ENCODE measurements at regions not wholly inside any gene's neighbourhood (a gene's known extent, or its start where the extent isn't known, plus 50 kb on each side); places are given as distances from the start of the nearest gene placed in this dataset.

GRCh38 chr3:34599595-34599994 is 801.2 kb downstream of the PDCD6IP start:
- Histone ChIP-seq H3K27ac (ENCODE audit: low read length) (no peak overlapping the region), H3K4me3 (ENCODE audit: low read length) (no peak overlapping the region), H3K4me1 (ENCODE audit: low read length) (no peaks in the 10 kb centered on the region), H3K9ac (ENCODE audit: low read length) (no peak overlapping the region), H3K79me2 (ENCODE audit: low read length) (no peaks in the 10 kb centered on the region), H2AFZ (ENCODE audit: low read depth, low read length) (no peak overlapping the region), H3K27me3 (ENCODE audit: low read depth, low read length) (no peaks in the 10 kb centered on the region), H3K9me3 (ENCODE audit: insufficient read depth, low read length) (no peaks in the 10 kb centered on the region; the same call in 1 of the 2 replicates), H3K4me2 (ENCODE audit: low read length) (no peak overlapping the region), H3K36me3 (replicated peaks; ENCODE audit: low read depth, low read length) (no peaks in the 10 kb centered on the region), H4K20me1 (ENCODE audit: insufficient read depth, low read length) (no peaks in the 10 kb centered on the region)
- TF ChIP-seq CTCF (IDR thresholded peaks at IDR 0.05; ENCODE audit: low read depth, low read length) (no peak), EZH2phosphoT487 (IDR thresholded peaks at IDR 0.05; ENCODE audit: low read depth) (no peak)

GRCh38 chr3:34619990-34620389 is 821.6 kb downstream of the PDCD6IP start:
- no peak for TF ChIP-seq EZH2phosphoT487 (IDR thresholded peaks at IDR 0.05; ENCODE audit: low read depth)
- TF ChIP-seq CTCF (IDR thresholded peaks at IDR 0.05; ENCODE audit: low read depth, low read length) = no peak
- H4K20me1 ChIP-seq (ENCODE audit: insufficient read depth, low read length) = no peaks in the 10 kb centered on the region
- no peak overlapping the region for H3K4me2 ChIP-seq (ENCODE audit: low read length)
- H3K36me3 ChIP-seq (replicated peaks; ENCODE audit: low read depth, low read length) = no peaks in the 10 kb centered on the region
- H3K4me3 ChIP-seq (ENCODE audit: low read length) = no peak overlapping the region
- H3K79me2 ChIP-seq (ENCODE audit: low read length) = no peaks in the 10 kb centered on the region
- H3K27ac ChIP-seq (ENCODE audit: low read length) = no peak overlapping the region
- H3K9ac ChIP-seq (ENCODE audit: low read length) = no peak overlapping the region
- H2AFZ ChIP-seq (ENCODE audit: low read depth, low read length) = no peak overlapping the region
- no peaks in the 10 kb centered on the region for H3K27me3 ChIP-seq (ENCODE audit: low read depth, low read length)
- H3K9me3 ChIP-seq (ENCODE audit: insufficient read depth, low read length) = peaks cover 17% of the 10 kb centered on the region
- H3K4me1 ChIP-seq (ENCODE audit: low read length) = no peaks in the 10 kb centered on the region

- Histone ChIP-seq H3K36me3 (replicated peaks; ENCODE audit: low read depth, low read length) (no peaks in the 10 kb centered on the region), H3K4me3 (ENCODE audit: low read length) (no peak overlapping the region), H3K9me3 (ENCODE audit: insufficient read depth, low read length) (no peaks in the 10 kb centered on the region), H3K27me3 (ENCODE audit: low read depth, low read length) (no peaks in the 10 kb centered on the region), H3K9ac (ENCODE audit: low read length) (no peak overlapping the region), H3K27ac (ENCODE audit: low read length) (no peak overlapping the region), H3K4me2 (ENCODE audit: low read length) (no peak overlapping the region), H2AFZ (ENCODE audit: low read depth, low read length) (no peak overlapping the region), H4K20me1 (ENCODE audit: insufficient read depth, low read length) (no peaks in the 10 kb centered on the region), H3K4me1 (ENCODE audit: low read length) (no peaks in the 10 kb centered on the region), H3K79me2 (ENCODE audit: low read length) (no peaks in the 10 kb centered on the region)
- TF ChIP-seq EZH2phosphoT487 (IDR thresholded peaks at IDR 0.05; ENCODE audit: low read depth) = no peak
- no peak for TF ChIP-seq CTCF (IDR thresholded peaks at IDR 0.05; ENCODE audit: low read depth, low read length)
These were observed 828.3 kb downstream of the PDCD6IP start for GRCh38 chr3:34626699-34627098.

- H3K36me3 ChIP-seq (replicated peaks; ENCODE audit: low read depth, low read length) = no peaks in the 10 kb centered on the region
- no peak overlapping the region for H3K9ac ChIP-seq (ENCODE audit: low read length)
- H3K9me3 ChIP-seq (ENCODE audit: insufficient read depth, low read length) = no peaks in the 10 kb centered on the region
- no peaks in the 10 kb centered on the region for H3K4me1 ChIP-seq (ENCODE audit: low read length)
- no peaks in the 10 kb centered on the region for H3K27me3 ChIP-seq (ENCODE audit: low read depth, low read length)
- H3K27ac ChIP-seq (ENCODE audit: low read length) = no peak overlapping the region
- H3K4me2 ChIP-seq (ENCODE audit: low read length) = no peak overlapping the region
- H2AFZ ChIP-seq (ENCODE audit: low read depth, low read length) = no peak overlapping the region
- TF ChIP-seq EZH2phosphoT487 (IDR thresholded peaks at IDR 0.05; ENCODE audit: low read depth) (no peak), CTCF (IDR thresholded peaks at IDR 0.05; ENCODE audit: low read depth, low read length) (no peak)
- no peak overlapping the region for H3K4me3 ChIP-seq (ENCODE audit: low read length)
- no peaks in the 10 kb centered on the region for H4K20me1 ChIP-seq (ENCODE audit: insufficient read depth, low read length)
- H3K79me2 ChIP-seq (ENCODE audit: low read length) = no peaks in the 10 kb centered on the region
These were observed 836.5 kb downstream of the PDCD6IP start for GRCh38 chr3:34634939-34635338.
